Endothelial cell (in vitro differentiated cells): ENCODE measurements at regions not wholly inside any gene's neighbourhood (a gene's known extent, or its start where the extent isn't known, plus 50 kb on each side); places are given as distances from the start of the nearest gene placed in this dataset.

ENCODE experiments used
- DNase-seq: peaks from one replicate; pipeline ENCODE4 v3.0.0; 2021; ENCODE audit warnings: low spot score
- H3K27ac Mint-ChIP-seq: one replicate; pipeline ENCODE4 v1.8.0; 2021; ENCODE audit warnings: mixed read lengths, inconsistent platforms; ENCODE audit not compliant: unreplicated experiment
- H3K27me3 Mint-ChIP-seq: one replicate; pipeline ENCODE4 v1.8.0; 2021; ENCODE audit warnings: mild to moderate bottlenecking, moderate library complexity, mixed read lengths, inconsistent platforms; ENCODE audit not compliant: unreplicated experiment
- H3K36me3 Mint-ChIP-seq: one replicate; pipeline ENCODE4 v1.8.0; 2021; ENCODE audit warnings: mild to moderate bottlenecking, low read depth, mixed read lengths, inconsistent platforms; ENCODE audit not compliant: unreplicated experiment
- H3K4me1 Mint-ChIP-seq: one replicate; pipeline ENCODE4 v1.8.0; 2021; ENCODE audit warnings: mild to moderate bottlenecking, mixed read lengths, inconsistent platforms; ENCODE audit not compliant: unreplicated experiment
- H3K4me3 Mint-ChIP-seq: one replicate; pipeline ENCODE4 v1.8.0; 2021; ENCODE audit warnings: mild to moderate bottlenecking, mixed read lengths, inconsistent platforms; ENCODE audit not compliant: unreplicated experiment
- H3K9me3 Mint-ChIP-seq: one replicate; pipeline ENCODE4 v1.8.0; 2021; ENCODE audit warnings: mixed read lengths, inconsistent platforms; ENCODE audit not compliant: unreplicated experiment
- CTCF ChIP-seq: fragments of 200-600 bp; sonication (generic); IDR thresholded peaks from one replicate; pipeline ENCODE4 v1.5.0; 2021; ENCODE audit warnings: antibody characterized with exemption; ENCODE audit not compliant: unreplicated experiment

GRCh38 chr22:48851933-48852549 lies 975.6 kb downstream of the BRD1 start:
- Mint-ChIP-seq H3K4me1 (no peaks in the 10 kb centered on the region), H3K4me3 (no peak overlapping the region), H3K27ac (no peak overlapping the region), H3K36me3 (no peaks in the 10 kb centered on the region), H3K27me3 (peaks cover 13% of the 10 kb centered on the region), H3K9me3 (no peaks in the 10 kb centered on the region)
- DNase-seq = no peak
- TF ChIP-seq CTCF = no peak

- Mint-ChIP-seq H3K9me3 (no peaks in the 10 kb centered on the region), H3K27me3 (peaks cover 13% of the 10 kb centered on the region), H3K4me3 (no peak overlapping the region), H3K4me1 (no peaks in the 10 kb centered on the region), H3K36me3 (no peaks in the 10 kb centered on the region), H3K27ac (no peak overlapping the region)
- no peak for TF ChIP-seq CTCF
- DNase-seq = no peak
These were observed 976.9 kb downstream of the BRD1 start for GRCh38 chr22:48850658-48851287.

GRCh38 chr22:48849963-48850657 lies 977.6 kb downstream of the BRD1 start:
- DNase-seq = no peak
- H3K36me3 Mint-ChIP-seq = no peaks in the 10 kb centered on the region
- no peak overlapping the region for H3K27ac Mint-ChIP-seq
- no peaks in the 10 kb centered on the region for H3K4me1 Mint-ChIP-seq
- H3K4me3 Mint-ChIP-seq = no peak overlapping the region
- H3K9me3 Mint-ChIP-seq = no peaks in the 10 kb centered on the region
- peaks cover 11% of the 10 kb centered on the region for H3K27me3 Mint-ChIP-seq
- TF ChIP-seq CTCF = no peak

GRCh38 chr22:48849219-48849912 lies 978.3 kb downstream of the BRD1 start:
- Mint-ChIP-seq H3K27me3 (peaks cover 10% of the 10 kb centered on the region), H3K4me1 (no peaks in the 10 kb centered on the region), H3K9me3 (no peaks in the 10 kb centered on the region), H3K27ac (no peak overlapping the region), H3K36me3 (no peaks in the 10 kb centered on the region), H3K4me3 (no peak overlapping the region)
- no peak for DNase-seq
- no peak for TF ChIP-seq CTCF

- Mint-ChIP-seq H3K27ac (no peak overlapping the region), H3K9me3 (no peaks in the 10 kb centered on the region), H3K4me1 (peaks cover 2% of the 10 kb centered on the region), H3K36me3 (no peaks in the 10 kb centered on the region), H3K27me3 (peaks cover 8% of the 10 kb centered on the region), H3K4me3 (no peak overlapping the region)
- TF ChIP-seq CTCF = no peak
- no peak for DNase-seq
These were observed 981.5 kb downstream of the BRD1 start for GRCh38 chr22:48846200-48846599.
